A673 (cell line): ENCODE measurements at regions not wholly inside any gene's neighbourhood (a gene's known extent, or its start where the extent isn't known, plus 50 kb on each side); places are given as distances from the start of the nearest gene placed in this dataset.
A peak's percentile ranks its signal among the peaks of the same experiment; 100 is the strongest.

Experiments
- BruUV-seq: library from RNA; stranded (reverse); fragments of 400-500 nt; replicated peaks from 2 replicates; lab custom pipeline; 2021; lab: Mats Ljungman, UMichigan
- CTCF ChIA-PET: fragments of 300-600 bp; sonication (Branson Sonifier 250); formaldehyde crosslinking; loops from one replicate; lab custom pipeline; 2022; ENCODE audit warnings: antibody characterized with exemption; lab: Charles Lee
- POLR2A ChIA-PET: fragments of 300-600 bp; sonication (Branson Sonifier 250); formaldehyde crosslinking; loops from one replicate; lab custom pipeline; 2022; ENCODE audit warnings: antibody characterized with exemption; ENCODE audit not compliant: low non-redundant PET; lab: Charles Lee
- DNase-seq: peaks from one replicate; pipeline ENCODE4 v3.0.0-alpha.2; 2015; ENCODE audit warnings: low spot score
- H3K27ac ChIP-seq: fragments of 200-600 bp; sonication (generic); 2 replicates; pipeline ENCODE4 v1.5.1; 2016; ENCODE audit warnings: mixed run types, low read depth, mild to moderate bottlenecking, mixed read lengths, antibody characterized with exemption, low read length; ENCODE audit not compliant: poor library complexity, severe bottlenecking
- H3K27me3 ChIP-seq: fragments of 200-600 bp; sonication (generic); replicated peaks from 2 replicates; pipeline ENCODE4 v1.6.1; 2017; ENCODE audit warnings: mixed run types, low read depth, mild to moderate bottlenecking, mixed read lengths, antibody characterized with exemption, low read length; ENCODE audit not compliant: insufficient read depth, poor library complexity
- H3K36me3 ChIP-seq: fragments of 200-600 bp; sonication (generic); 2 replicates; pipeline ENCODE4 v1.6.1; 2016; ENCODE audit warnings: mixed run types, mild to moderate bottlenecking, mixed read lengths, antibody characterized with exemption, low read length; ENCODE audit not compliant: insufficient read depth, poor library complexity, severe bottlenecking
- H3K4me1 ChIP-seq: fragments of 200-600 bp; sonication (generic); 2 replicates; pipeline ENCODE4 v1.6.1; 2017; ENCODE audit warnings: mixed run types, mild to moderate bottlenecking, mixed read lengths, antibody characterized with exemption, low read length; ENCODE audit not compliant: insufficient read depth, poor library complexity, severe bottlenecking
- H3K4me3 ChIP-seq: fragments of 200-600 bp; sonication (generic); 2 replicates; pipeline ENCODE4 v1.5.1; 2016; ENCODE audit warnings: low read depth, mixed run types, mild to moderate bottlenecking, mixed read lengths, low read length; ENCODE audit not compliant: poor library complexity, severe bottlenecking
- H3K9me3 ChIP-seq: fragments of 200-600 bp; sonication (generic); 2 replicates; pipeline ENCODE4 v1.6.1; 2016; ENCODE audit warnings: mixed run types, low read depth, mild to moderate bottlenecking, mixed read lengths, antibody characterized with exemption, low read length; ENCODE audit not compliant: poor library complexity, severe bottlenecking
- CTCF ChIP-seq: fragments of 300-800, 200-600 bp; sonication (generic); conservative IDR thresholded peaks from 2 replicates; pipeline ENCODE4 v1.5.1; 2017; ENCODE audit warnings: low read depth, mild to moderate bottlenecking, antibody characterized with exemption, low read length, moderate library complexity, mixed read lengths
- EZH2 ChIP-seq: fragments of 200-600 bp; sonication (generic); IDR thresholded peaks from 2 replicates; pipeline ENCODE4 v1.6.1; 2017; ENCODE audit warnings: borderline replicate concordance, low read depth, mild to moderate bottlenecking, mixed read lengths, antibody characterized with exemption, low read length; ENCODE audit not compliant: poor library complexity, severe bottlenecking
- intact Hi-C: fragments of 100-400 bp; cut with micrococcal nuclease; formaldehyde crosslinking; loops from one replicate; pipeline ENCODE4 v1.10.0; 2022; ENCODE audit not compliant: unreplicated experiment

GRCh38 chr4:112933790-112934189 is 115.7 kb upstream of the ANK2 start:
- no peaks in the 10 kb centered on the region for H3K27me3 ChIP-seq
- H3K36me3 ChIP-seq = no peaks in the 10 kb centered on the region
- TF ChIP-seq EZH2 (no peak), CTCF (no peak)
- no TSS peak for BruUV-seq
- ChIA-PET CTCF (no interaction called here), POLR2A (no interaction called here)
- H3K27ac ChIP-seq = no peak overlapping the region
- no peak overlapping the region for H3K4me3 ChIP-seq
- intact Hi-C loops = no loop called here
- H3K4me1 ChIP-seq = no peaks in the 10 kb centered on the region
- no peak for DNase-seq
- no peaks in the 10 kb centered on the region for H3K9me3 ChIP-seq

GRCh38 chr4:112938461-112939058 is 110.9 kb upstream of the ANK2 start:
- intact Hi-C loops = loop anchor here (1.0 to 5.0 kb wide), 3 partner anchors 85 to 306 kb away; no protein-coding TSS in a partner anchor
- Histone ChIP-seq H3K4me3 (no peak overlapping the region), H3K27me3 (no peaks in the 10 kb centered on the region), H3K27ac (no peak overlapping the region), H3K9me3 (no peaks in the 10 kb centered on the region), H3K36me3 (no peaks in the 10 kb centered on the region), H3K4me1 (peaks cover 12% of the 10 kb centered on the region)
- DNase-seq = peak; percentile 75
- no peak for TF ChIP-seq EZH2
- TF ChIP-seq CTCF = peak; percentile 84
- no TSS peak for BruUV-seq
- POLR2A ChIA-PET = no interaction called here
- CTCF ChIA-PET = interaction anchor here (1.0 to 1.8 kb wide), 4 partner anchors 9 to 173 kb away, joined by 3 to 26 read pairs (median 5); no protein-coding TSS in a partner anchor

- ChIA-PET POLR2A (no interaction called here), CTCF (interaction anchor here (0.5 kb wide), 1 partner anchor 143 kb away, joined by 4 read pairs; no protein-coding TSS in a partner anchor)
- H3K27ac ChIP-seq = no peak overlapping the region
- no peak overlapping the region for H3K4me3 ChIP-seq
- no peaks in the 10 kb centered on the region for H3K27me3 ChIP-seq
- BruUV-seq = no TSS peak
- H3K36me3 ChIP-seq = no peaks in the 10 kb centered on the region
- intact Hi-C loops = loop anchor here (5.0 kb wide), 1 partner anchor 308 kb away; no protein-coding TSS in a partner anchor
- no peak for DNase-seq
- peaks cover 12% of the 10 kb centered on the region for H3K4me1 ChIP-seq
- TF ChIP-seq EZH2 (no peak), CTCF (no peak)
- H3K9me3 ChIP-seq = no peaks in the 10 kb centered on the region
Observed at GRCh38 chr4:112939901-112940300, 109.6 kb upstream of the ANK2 start.
